Posterior vena cava (tissue), 2 donors: ENCODE measurements at regions not wholly inside any gene's neighbourhood (a gene's known extent, or its start where the extent isn't known, plus 50 kb on each side); places are given as distances from the start of the nearest gene placed in this dataset.

Experiments
- DNase-seq: peaks from one replicate; pipeline ENCODE4 v3.0.0-alpha.2; 2020; ENCODE audit warnings: low spot score
- intact Hi-C, 2 donors: fragments of 100-400 bp; cut with DNase I; formaldehyde crosslinking; loops; one replicate each; pipeline versions ENCODE4 v1.14.1 to v1.14.2; 2022 to 2023
- donor health status: DM: yes; HTN: yes; CAD: no.
- donor health status: DM: yes; HTN: yes; CAD: no.

GRCh38 chr2:221808488-221808887 is 236.4 kb upstream of the EPHA4 start:
- DNase-seq: no peak

DNA sequence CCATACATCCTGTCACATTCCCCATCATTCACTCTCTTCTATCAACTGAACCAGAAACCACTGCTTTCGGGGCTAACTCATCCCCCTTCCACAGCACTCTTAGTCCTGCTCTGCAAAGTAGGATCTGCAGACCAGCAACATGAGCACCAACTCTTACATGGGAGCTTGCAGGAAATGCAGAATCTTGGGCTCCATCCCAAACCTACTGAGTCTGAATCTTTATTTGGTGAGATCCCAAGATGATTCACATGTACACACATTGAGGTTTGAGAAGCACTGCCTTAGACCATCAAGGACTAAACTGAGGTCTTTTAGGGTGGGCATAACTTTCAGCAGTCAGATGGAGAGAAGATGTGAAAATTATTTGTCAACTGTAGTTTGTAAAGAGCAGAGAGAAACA is 235.6 kb upstream of the EPHA4 start:
- intact Hi-C loops: no loop called here

More at GRCh38 chr2:221808488-221808887, 236.4 kb upstream of the EPHA4 start:
- intact Hi-C loops: no loop called here

DNA sequence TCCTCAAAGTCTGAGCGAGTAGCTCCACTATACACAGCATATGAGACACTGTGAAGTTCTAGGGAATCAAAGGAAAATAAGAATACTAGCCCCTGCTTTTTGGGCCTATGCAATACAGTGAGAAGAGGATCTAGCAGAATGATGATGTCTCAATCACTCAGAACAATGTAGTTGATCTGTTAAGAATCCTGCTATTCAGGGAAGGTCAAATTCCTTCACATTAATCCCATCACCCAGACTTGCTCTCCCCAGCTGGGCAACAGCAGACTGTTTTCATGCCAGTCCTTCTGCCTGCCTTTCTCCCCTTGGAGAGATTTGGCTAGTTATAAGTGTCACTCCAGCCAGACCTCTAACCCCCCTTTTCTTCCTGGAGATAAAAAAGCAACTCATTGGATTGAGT is 230.0 kb upstream of the EPHA4 start:
- no peak for DNase-seq
- intact Hi-C loops: no loop called here

More for the DNA sequence above, 235.6 kb upstream of the EPHA4 start:
- DNase-seq: no peak

DNA sequence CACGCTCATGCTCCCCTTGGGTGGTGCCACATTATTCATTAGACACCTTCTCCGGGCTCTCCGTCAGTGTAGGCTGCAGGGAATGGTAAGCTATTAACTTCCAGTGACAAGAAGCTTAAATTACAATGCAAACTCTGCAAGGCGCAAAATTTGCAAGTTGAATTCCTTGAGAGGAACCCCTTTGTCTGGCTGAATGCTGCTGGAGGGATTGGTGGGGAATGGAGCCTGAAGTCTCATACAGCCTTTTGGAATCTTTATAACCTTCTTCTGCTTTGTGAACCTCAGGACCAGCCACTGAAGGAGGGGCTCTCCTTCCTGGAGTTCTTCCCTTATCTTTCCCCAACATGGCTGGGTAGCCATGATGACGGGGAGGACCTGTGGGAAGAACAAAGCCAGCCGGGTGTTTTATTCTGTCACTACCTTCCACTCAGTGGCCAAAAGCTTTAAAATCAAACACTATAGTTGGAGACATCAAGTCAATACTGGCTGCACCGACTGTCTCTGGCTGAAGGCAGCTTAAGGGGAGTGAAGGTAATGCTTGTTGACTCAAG is 220.9 kb upstream of the EPHA4 start:
- no peak for DNase-seq
- intact Hi-C loops: no loop called here

- DNase-seq: no peak
- intact Hi-C loops: no loop called here
These were observed 219.7 kb upstream of the EPHA4 start for GRCh38 chr2:221791844-221792243.

DNA sequence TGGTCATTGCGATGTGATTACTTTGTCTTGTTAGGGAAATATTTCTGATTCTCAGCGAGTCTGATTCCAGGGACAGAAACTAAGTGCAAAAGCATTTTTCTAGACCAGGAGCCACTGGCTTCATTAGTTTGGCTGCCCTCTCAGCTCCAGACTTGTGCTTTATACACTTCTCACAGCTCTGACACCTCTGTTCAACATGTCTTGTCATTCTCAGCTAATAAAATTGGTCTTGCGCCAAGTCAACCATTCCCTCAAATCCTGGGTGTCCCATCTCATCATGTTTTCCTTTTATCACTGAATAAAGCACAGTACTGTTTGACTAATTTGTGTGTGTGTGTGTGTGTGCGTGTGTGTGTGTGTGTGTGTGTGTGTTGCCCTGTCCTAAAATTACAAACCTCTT is 215.5 kb upstream of the EPHA4 start:
- intact Hi-C loops: no loop called here
- no peak for DNase-seq

- intact Hi-C loops: no loop called here
- DNase-seq: no peak
These were observed 214.3 kb upstream of the EPHA4 start for GRCh38 chr2:221786297-221786926.

DNA sequence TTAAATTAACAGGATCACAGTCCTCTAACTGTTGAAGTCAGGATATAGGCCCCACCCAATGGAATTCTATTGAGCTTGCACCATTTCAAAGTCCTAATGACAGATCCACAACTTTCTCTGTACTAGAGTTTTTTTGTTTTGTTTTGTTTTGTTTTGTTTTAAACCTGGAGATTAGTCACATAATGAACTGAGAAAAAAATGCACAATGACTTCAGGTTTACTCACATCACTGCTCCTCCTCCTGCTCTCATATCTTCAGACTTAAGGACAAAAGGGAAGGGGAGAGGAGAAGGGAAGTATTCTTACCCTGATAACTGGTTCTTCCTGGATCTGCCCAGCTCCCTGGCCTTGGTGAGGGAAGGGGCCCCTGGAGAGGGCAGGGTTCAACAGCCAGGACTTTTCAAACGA is 208.2 kb upstream of the EPHA4 start:
- intact Hi-C loops: no loop called here
- DNase-seq: no peak

GRCh38 chr2:221779614-221780067 is 207.5 kb upstream of the EPHA4 start:
- DNase-seq: peak; percentile 86
- intact Hi-C loops: no loop called here

DNA sequence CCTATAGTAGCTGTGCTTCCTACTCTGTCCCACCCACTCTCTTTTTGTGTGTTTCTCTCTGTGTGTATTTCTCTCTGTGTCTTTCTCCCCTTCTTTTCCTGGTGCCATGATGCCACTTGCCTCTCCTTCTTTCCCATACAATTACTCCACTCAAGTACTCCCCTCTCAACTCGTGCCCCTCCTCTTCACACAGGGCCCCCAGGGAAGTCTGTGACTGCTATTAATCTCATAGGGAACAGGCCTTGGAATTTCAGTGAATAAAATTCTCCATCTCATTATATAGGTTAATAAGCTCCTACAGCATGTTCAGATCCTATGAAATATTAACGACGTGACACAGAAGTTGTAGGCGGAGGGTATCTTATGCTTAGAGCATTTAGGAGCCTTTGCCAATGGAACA is 205.9 kb upstream of the EPHA4 start:
- intact Hi-C loops: loop anchor here in 1 of 2 donors (1.0 kb wide), 1 partner anchor 32 kb away; no protein-coding TSS in a partner anchor

GRCh38 chr2:221777119-221777518 is 205.0 kb upstream of the EPHA4 start:
- DNase-seq: no peak
- intact Hi-C loops: no loop called here

More for the DNA sequence above, 205.9 kb upstream of the EPHA4 start:
- DNase-seq: no peak

- intact Hi-C loops: no loop called here
- DNase-seq: no peak
These were observed 203.0 kb upstream of the EPHA4 start for GRCh38 chr2:221775096-221775495.

- DNase-seq: no peak
- intact Hi-C loops: no loop called here
These were observed 202.0 kb upstream of the EPHA4 start for GRCh38 chr2:221774136-221774535.

DNA sequence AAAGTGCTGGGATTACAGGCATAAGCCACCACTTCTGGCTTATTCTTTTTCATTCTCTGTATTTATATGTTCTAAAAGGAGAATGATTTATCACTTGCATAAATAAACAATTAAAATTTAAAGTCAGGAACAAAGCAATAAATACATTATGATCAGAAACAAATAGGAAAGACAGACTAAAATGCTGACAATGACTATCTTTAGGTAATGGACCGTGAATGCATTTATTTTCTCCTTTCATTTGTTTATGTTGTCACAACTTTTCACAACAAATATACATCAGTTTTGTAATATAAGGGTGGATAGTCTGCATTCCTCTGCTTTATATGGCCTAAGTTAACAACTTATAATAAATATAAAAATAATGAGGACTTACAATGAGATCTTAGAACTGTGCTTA is 199.2 kb upstream of the EPHA4 start:
- intact Hi-C loops: no loop called here
- DNase-seq: no peak

GRCh38 chr2:221767106-221768012 is 195.3 kb upstream of the EPHA4 start:
- DNase-seq: no peak
- intact Hi-C loops: no loop called here

DNA sequence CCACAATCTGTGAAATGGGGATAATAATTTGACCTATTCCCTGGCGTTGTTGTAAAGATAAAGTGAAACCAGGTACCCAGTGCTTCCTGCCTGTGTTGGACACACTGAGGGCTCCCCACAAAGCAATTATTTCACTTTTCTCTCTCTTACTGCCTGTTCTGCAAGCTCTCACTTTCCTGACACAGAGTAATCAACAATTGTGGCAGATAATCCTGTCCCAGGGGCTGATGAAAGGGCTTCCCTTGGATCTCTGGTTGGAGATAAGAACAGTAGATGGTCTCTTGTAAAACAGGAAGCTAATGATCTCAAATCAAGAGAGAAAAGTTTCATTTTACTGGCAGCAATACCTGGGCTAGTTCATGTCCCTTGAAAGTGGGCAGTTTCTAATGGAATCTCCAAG is 190.4 kb upstream of the EPHA4 start:
- intact Hi-C loops: no loop called here
- no peak for DNase-seq

DNA sequence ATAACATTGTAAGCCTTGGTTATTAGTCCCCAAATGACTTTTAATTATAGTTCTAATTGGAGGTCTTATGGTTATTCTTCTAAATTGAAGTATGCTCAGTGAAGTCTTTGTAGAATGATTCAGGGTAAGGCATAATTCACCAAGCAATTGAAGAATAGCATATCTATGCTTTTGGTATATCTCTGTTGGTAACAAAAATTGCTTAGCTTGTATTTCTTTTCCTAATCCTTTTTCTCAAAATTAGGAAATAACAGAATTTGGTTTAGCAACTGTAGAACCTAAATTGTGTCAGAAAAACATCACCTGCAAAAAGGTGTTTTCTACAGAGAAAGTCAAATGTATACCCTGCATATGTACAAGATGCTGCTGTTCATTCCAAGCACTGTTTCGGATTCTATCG is 189.2 kb upstream of the EPHA4 start:
- intact Hi-C loops: no loop called here
- DNase-seq: no peak

GRCh38 chr2:221758076-221758475 is 186.0 kb upstream of the EPHA4 start:
- DNase-seq: no peak
- intact Hi-C loops: no loop called here

- intact Hi-C loops: no loop called here
- no peak for DNase-seq
These were observed 181.3 kb upstream of the EPHA4 start for GRCh38 chr2:221753401-221753800.

DNA sequence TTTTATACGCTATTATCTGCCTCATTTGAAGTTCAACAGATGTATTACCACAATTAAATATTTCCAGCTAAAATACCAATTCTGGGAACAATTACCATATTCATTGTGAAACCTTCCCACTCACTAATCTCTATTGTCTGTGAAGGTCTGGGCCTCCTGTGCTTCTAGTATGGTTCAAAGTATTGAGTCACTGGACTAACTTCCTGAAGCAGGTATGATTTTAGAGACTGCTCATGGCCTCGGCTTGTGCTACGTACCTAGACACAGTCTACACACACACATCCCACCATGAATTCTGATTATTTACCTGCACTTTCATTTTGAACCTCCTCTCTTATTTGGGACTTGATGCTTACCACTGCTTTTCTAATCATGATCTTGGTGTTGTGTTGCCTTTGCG is 180.7 kb upstream of the EPHA4 start:
- no peak for DNase-seq
- intact Hi-C loops: no loop called here
